Activated T-cell treated with anti-CD3 and anti-CD28 coated beads, Interleukin-2, amount 50 U/mL, for 24 hours (primary cell): ENCODE measurements at regions not wholly inside any gene's neighbourhood (a gene's known extent, or its start where the extent isn't known, plus 50 kb on each side); places are given as distances from the start of the nearest gene placed in this dataset.
"Not testable (repeated sequence)": the region's sequence is repeated elsewhere in the genome, so short reads cannot be mapped to it uniquely, and the experiment has no call there.

ENCODE experiments used
- DNase-seq: peaks from one replicate; pipeline ENCODE4 v3.0.0-alpha.2; 2020
- H3K27ac Mint-ChIP-seq: 2 replicates; pipeline ENCODE4 v1.8.0; 2020; ENCODE audit warnings: mild to moderate bottlenecking, mixed read lengths
- H3K27me3 Mint-ChIP-seq: 2 replicates; pipeline ENCODE4 v1.8.0; 2020; ENCODE audit warnings: mixed read lengths
- H3K36me3 Mint-ChIP-seq: 2 replicates; pipeline ENCODE4 v1.8.0; 2020; ENCODE audit warnings: low read depth, mixed read lengths
- H3K4me1 Mint-ChIP-seq: 2 replicates; pipeline ENCODE4 v1.8.0; 2020; ENCODE audit warnings: low read depth, mixed read lengths
- H3K4me3 Mint-ChIP-seq: 2 replicates; pipeline ENCODE4 v1.8.0; 2020; ENCODE audit warnings: mild to moderate bottlenecking, moderate library complexity, mixed read lengths
- H3K9me3 Mint-ChIP-seq: 2 replicates; pipeline ENCODE4 v1.8.0; 2020; ENCODE audit warnings: mixed read lengths

DNA sequence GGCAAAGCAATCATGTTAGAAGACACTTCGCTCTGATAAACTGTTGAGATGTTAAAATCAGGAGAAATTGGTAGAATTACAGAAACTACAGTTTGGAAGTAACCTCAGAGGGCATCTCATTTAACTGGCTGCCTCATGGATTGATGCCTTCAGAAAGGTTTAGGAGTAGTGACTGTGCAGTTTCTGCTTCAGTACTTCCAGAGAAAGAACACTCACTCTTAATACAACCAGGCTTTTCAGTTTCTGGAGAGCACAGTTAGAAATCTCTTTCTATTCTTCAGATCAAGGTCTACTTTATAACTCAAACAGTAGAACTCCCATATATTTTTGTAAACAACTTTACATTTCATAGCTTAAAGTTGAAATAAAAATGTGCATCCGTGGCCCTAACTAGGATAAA is 1358.9 kb upstream of the LRRTM3 start:
- peaks cover 5% of the 10 kb centered on the region for H3K27me3 Mint-ChIP-seq
- H3K27ac Mint-ChIP-seq = no peak overlapping the region
- H3K4me3 Mint-ChIP-seq = no peak overlapping the region
- H3K36me3 Mint-ChIP-seq = no peaks in the 10 kb centered on the region
- H3K9me3 Mint-ChIP-seq = no peaks in the 10 kb centered on the region
- no peak for DNase-seq
- H3K4me1 Mint-ChIP-seq = no peaks in the 10 kb centered on the region

DNA sequence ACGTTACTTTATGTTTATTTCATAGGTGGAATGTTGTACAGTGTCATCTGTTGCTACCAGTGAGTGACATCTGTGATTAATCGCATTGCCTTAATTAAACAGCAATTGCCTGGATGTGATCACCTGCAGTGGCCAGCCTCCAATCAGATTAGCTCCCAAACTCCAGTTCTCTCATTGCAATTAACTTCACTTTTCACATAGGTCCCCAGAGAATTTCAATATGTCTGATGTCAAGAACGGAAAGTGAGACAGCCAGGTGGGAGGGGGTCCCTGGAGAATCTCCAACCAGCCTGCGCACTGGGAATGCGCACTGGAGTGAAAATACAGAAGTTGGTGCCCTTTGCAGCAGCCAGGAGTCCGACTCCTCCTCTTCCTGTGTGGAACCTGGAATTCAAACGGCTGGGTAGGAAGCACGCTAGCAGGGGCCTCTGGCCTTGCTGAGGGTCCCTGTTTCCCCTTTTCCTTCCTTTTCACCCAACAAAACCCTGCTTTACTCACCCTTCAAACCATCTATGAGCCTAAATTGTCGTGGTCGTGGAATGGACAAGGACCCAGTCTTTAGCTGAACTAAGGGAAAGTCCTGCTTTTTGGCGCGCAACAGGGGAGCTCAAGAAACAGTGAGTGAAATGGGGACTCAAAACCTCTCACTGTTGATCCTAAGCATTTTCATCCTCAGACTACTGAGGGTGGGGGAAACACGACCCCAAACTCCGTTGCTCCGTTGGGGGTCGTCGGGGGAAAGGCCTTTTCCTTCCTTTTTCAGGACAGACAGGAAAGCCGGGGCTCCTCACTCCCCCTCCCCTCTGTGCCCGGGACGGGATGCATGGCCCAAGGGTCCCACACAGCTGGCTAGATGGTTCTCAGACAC is 1355.5 kb upstream of the LRRTM3 start:
- no peaks in the 10 kb centered on the region for H3K36me3 Mint-ChIP-seq
- H3K4me3 Mint-ChIP-seq = no peak overlapping the region
- H3K4me1 Mint-ChIP-seq = no peaks in the 10 kb centered on the region
- peaks cover 3% of the 10 kb centered on the region for H3K9me3 Mint-ChIP-seq
- no peak for DNase-seq
- peaks cover 5% of the 10 kb centered on the region for H3K27me3 Mint-ChIP-seq
- H3K27ac Mint-ChIP-seq = no peak overlapping the region

DNA sequence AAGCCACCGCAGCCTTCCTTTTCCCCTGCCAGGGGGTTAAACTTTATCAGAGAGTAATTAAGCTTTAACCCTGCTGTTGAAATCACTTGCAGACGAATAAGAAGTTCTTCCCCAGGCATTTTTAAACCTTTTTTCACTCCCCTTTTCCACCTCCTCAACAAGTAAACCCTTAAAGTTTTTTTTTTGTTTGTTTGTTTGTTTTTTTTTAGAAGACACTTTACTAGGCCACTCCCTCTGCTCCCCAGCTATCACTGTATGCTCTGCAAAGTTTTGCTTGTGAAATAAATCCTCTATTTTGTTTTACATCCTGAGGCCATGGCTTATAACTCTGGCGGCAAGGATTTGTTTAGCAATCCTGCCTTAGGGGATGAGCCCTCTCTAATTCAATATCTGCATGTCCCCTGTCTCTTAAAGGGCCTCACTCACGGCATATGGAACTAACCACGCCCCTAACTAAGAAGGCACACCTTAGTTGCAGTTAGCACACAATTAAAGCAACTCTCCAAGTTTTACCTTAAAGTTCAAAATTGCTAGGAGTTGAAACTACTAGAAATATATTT is 1354.7 kb upstream of the LRRTM3 start:
- Mint-ChIP-seq H3K4me3 (no peak overlapping the region), H3K27ac (no peak overlapping the region), H3K27me3 (peaks cover 5% of the 10 kb centered on the region), H3K36me3 (no peaks in the 10 kb centered on the region), H3K4me1 (no peaks in the 10 kb centered on the region), H3K9me3 (peaks cover 3% of the 10 kb centered on the region)
- no peak for DNase-seq

DNA sequence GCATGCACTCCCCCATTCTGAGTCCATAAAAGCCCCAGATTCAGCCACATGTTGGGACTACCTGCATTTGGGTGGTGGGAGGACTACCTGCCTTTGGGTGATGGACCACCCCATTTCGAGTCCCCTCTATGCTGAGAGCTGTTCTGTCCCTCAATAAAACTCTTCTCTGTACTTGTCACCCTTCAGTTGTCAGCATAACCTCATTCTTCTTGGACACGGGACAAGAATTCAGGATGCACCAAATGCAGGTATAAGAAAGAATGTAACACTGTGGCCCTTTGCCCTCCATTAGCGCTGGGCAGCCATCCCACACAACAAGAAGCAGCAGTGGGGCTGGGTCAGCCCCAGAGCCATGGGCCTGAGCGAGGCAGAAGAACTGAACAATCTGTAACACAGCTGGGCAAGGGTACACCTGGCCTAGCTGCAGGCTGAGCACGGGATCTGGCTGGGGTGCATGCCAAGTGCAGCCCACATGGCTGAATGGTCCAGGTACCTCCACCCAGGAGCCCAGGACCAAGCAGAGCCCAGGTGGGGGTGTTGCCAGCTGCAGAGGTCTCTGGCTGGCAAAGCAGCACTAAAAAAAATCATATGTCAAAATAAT is 1344.3 kb upstream of the LRRTM3 start:
- no peak overlapping the region for H3K27ac Mint-ChIP-seq
- no peak overlapping the region for H3K4me3 Mint-ChIP-seq
- no peak for DNase-seq
- no peaks in the 10 kb centered on the region for H3K36me3 Mint-ChIP-seq
- H3K4me1 Mint-ChIP-seq = no peaks in the 10 kb centered on the region
- no peaks in the 10 kb centered on the region for H3K27me3 Mint-ChIP-seq
- H3K9me3 Mint-ChIP-seq = peaks cover 18% of the 10 kb centered on the region

DNA sequence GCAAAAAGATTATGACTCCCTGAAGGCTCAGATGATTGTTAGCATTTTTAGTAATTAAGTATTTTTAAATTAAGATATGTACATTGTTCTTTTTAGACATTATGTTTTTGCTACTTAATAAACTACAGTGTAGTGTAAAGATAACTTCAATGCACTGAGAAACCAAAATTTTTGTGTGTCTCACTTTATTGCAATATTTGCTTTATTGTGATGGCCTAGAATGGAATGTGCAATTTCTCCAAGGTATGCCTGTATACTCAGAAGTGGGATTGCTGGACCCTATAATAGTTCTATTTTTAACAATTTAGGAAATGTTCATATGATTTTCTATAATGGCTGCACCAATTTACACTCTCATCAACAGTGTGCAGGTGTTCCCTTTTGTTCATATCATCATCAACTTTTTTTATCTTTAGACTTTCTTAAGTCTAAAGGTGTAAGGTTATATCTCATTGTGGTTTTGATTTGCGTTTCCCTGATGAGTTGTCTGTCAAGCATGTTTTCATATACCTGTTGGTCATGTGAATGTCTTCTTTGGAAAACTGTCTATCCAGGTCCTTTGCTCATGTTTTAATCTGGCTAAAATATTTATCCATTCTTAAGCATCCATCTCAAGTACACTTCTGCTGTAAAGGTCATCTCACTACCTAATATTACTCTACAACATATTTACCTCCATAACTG is 1323.5 kb upstream of the LRRTM3 start:
- no peak for DNase-seq
- no peak overlapping the region for H3K27ac Mint-ChIP-seq
- H3K4me3 Mint-ChIP-seq = no peak overlapping the region
- no peaks in the 10 kb centered on the region for H3K4me1 Mint-ChIP-seq
- H3K36me3 Mint-ChIP-seq = no peaks in the 10 kb centered on the region
- peaks cover 6% of the 10 kb centered on the region for H3K9me3 Mint-ChIP-seq
- no peaks in the 10 kb centered on the region for H3K27me3 Mint-ChIP-seq

DNA sequence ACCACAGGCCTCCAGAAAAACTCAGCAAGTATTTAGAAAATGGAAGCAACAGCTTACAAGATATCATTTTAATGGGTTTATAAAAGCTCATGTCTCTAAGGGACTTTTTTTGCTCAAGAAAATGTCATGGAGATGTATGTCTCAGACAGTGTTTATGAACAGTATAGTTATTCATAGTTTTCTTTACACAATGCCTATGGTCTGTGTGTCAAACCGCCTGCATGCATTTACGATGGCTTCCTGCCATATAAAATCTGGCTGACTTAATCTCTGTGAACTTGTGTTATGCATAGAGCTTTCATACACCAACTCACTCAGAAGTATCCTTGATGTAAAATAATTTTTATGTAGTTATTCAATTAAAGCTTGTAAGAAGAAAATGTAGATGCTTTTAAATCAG is 1314.2 kb upstream of the LRRTM3 start:
- Mint-ChIP-seq H3K4me3 (no peak overlapping the region), H3K9me3 (peaks cover 9% of the 10 kb centered on the region), H3K36me3 (no peaks in the 10 kb centered on the region), H3K27me3 (no peaks in the 10 kb centered on the region), H3K27ac (no peak overlapping the region), H3K4me1 (no peaks in the 10 kb centered on the region)
- no peak for DNase-seq

DNA sequence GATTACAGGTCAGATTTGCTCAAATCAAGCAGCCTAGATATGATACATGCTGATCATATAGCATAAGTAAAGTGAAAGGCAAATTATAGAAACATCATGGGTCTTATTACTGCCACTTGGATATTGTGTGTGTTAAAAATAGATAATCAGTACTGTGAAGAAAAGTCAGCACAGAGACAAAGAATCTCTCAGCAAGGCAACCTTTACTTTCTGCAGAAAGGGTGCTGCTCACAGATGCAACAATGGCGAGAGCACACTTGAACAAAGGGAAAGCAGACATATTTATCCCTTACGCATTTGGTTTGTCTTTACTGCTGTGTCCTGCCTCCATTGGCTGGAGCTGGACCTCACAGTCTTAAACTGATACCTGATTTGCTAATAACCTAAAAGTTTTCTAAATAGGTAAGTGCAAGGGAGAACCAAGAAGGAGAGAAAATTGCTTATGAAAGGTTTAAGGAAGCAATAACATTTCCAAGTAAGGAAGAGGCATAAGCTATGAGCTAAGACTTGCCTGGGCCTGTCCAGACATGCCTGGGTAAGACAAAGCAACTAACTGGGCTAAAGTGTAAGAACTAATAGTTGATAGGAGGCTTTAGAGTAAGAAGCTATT is 1310.8 kb upstream of the LRRTM3 start:
- DNase-seq = no peak
- no peaks in the 10 kb centered on the region for H3K4me1 Mint-ChIP-seq
- no peak overlapping the region for H3K27ac Mint-ChIP-seq
- H3K27me3 Mint-ChIP-seq = no peaks in the 10 kb centered on the region
- H3K4me3 Mint-ChIP-seq = no peak overlapping the region
- peaks cover 11% of the 10 kb centered on the region for H3K9me3 Mint-ChIP-seq
- no peaks in the 10 kb centered on the region for H3K36me3 Mint-ChIP-seq

DNA sequence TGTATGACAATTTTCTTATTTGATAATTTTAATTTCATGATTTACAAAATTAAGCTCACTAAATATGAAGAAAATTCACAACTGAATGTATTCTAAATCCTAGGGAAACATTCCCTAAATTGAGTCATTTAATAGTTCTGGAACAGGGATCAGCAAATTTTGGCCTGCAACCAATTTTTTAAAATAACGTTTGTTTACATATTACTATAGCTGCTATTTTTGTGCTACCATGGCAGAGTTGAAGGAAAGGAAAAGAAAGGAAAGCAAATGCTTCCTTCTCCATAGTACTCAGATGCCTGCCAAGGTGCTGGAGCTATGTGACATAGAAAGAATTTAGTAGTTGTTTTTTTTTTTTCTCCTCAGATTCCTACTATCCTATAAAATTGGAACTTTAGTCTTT is 1307.7 kb upstream of the LRRTM3 start:
- DNase-seq = no peak
- Mint-ChIP-seq H3K4me1 (no peaks in the 10 kb centered on the region), H3K4me3 (no peak overlapping the region), H3K9me3 (peaks cover 16% of the 10 kb centered on the region), H3K36me3 (no peaks in the 10 kb centered on the region), H3K27me3 (no peaks in the 10 kb centered on the region), H3K27ac (no peak overlapping the region)

DNA sequence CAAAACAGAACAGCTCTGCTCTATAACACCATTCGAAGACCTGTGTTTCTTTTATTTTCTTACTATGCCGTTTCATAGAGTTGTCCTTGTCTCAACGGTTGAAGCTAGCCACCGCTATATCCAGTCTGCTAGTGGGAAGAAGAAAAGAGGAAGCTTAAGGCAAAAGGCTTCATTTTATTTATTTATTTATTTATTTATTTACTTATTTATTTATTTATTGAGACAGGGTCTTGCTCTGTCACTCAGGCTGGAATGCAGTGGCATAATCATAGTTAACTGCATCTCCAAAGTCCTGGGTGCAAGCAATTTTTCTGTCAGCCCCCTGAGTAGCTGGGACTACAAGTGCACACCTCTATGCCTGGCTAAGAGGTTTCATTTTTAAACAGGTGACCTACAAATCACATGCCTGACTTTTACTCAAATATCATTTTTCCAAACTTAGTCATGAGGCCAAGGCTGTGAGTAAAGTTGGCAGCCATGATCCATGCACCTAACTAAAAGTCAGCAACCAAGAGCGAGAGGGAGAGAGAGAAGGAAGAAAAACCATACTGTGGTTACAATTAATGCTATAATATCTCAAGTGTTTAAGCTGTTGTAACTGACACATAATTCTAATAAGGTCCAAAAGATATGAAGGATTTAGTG is 1305.3 kb upstream of the LRRTM3 start:
- no peak for DNase-seq
- Mint-ChIP-seq H3K27ac (no peak overlapping the region), H3K9me3 (peaks cover 8% of the 10 kb centered on the region), H3K36me3 (no peaks in the 10 kb centered on the region), H3K4me3 (no peak overlapping the region), H3K27me3 (no peaks in the 10 kb centered on the region), H3K4me1 (no peaks in the 10 kb centered on the region)

DNA sequence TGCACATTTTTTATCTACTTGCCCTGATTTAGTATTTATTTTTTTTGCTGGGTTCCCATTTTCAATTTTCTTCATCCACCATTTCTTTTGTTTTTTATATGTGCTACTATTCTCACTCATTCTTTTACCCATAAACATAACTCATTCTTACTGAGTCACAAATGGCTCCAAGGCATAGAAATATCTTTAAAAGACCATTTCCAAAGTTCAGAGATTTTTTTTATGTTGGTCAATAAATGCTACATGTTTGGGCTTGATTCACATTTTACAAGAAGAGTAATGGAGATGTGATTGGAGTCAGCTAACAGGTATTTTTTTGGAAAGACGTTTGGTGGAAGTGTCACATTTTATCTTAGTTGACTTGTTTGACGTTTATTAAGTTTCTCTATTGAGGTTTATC is 1303.2 kb upstream of the LRRTM3 start:
- Mint-ChIP-seq H3K27me3 (no peaks in the 10 kb centered on the region), H3K4me3 (no peak overlapping the region), H3K36me3 (no peaks in the 10 kb centered on the region), H3K4me1 (no peaks in the 10 kb centered on the region), H3K27ac (no peak overlapping the region), H3K9me3 (peaks cover 8% of the 10 kb centered on the region)
- DNase-seq = no peak

DNA sequence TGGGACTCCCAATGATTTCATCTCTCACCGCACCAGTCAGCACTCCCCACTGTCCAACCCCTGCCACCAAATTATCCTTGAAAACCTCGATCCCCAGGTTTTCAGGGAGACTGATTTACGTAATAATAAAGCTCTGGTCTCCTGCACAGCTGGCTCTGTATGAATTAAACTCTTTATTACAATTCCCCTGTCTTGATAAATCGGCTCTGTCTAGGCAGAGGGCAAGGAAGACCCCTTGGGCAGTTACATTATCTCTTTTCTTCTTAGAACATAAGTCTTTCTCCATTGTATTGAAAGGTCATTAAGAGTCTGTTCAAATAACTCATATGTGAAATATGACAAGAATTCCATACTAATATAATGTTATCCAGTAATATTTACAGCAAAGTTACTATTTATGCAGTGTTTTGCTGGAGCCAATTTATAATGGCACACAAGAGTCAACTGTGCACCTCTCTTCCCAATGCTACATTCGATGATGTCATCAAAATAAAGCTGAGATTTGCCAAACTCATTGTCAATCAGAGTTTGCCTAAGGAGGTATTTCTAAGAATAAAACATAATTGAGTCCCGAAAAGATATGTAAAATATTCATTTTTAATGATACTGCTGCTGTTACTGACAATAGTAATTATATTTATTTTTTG is 1297.2 kb upstream of the LRRTM3 start:
- Mint-ChIP-seq H3K9me3 (peaks cover 11% of the 10 kb centered on the region), H3K4me3 (no peak overlapping the region), H3K27ac (no peak overlapping the region), H3K27me3 (no peaks in the 10 kb centered on the region), H3K4me1 (no peaks in the 10 kb centered on the region), H3K36me3 (no peaks in the 10 kb centered on the region)
- no peak for DNase-seq

DNA sequence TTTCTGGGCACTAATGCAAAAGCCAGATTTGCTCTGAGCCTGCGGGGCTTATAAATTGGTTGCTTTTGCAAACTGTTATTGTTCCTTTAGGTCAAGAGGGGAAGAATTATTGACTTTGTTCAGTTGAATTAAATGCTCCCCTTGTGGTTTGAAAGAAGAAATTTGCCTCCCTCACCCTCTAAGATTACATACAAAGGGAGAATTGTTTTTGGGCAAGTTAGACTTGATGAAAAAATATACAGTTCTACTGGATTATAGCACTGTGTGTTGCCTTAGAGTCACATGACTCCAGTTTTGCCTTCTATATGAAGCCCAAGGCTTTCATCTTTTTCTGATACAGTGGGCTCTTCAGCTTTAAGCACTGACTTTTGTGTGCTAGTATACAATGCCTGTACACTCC is 1265.8 kb upstream of the LRRTM3 start:
- Mint-ChIP-seq H3K27me3 (no peaks in the 10 kb centered on the region), H3K36me3 (no peaks in the 10 kb centered on the region), H3K4me1 (no peaks in the 10 kb centered on the region), H3K27ac (no peak overlapping the region), H3K4me3 (no peak overlapping the region), H3K9me3 (peaks cover 10% of the 10 kb centered on the region)
- DNase-seq = no peak

DNA sequence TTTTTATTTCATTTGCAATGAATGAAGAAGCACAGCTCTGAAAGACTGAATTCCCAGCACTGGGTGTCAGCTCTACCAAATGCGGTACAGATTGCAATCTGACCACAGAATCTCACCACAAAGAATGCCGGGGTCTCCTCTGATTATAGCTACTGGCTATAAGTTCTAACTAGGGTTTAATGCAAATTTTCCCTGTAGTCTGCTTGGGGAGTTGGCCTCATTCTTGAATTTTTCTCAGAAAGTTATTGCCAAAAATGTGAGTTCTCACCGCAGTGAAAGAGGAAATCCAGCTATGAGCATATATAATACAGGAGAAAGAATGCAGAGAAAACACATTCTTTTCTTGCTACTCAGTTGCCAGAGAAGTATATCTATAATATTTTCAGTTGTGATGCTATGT is 1255.7 kb upstream of the LRRTM3 start:
- no peak for DNase-seq
- Mint-ChIP-seq H3K9me3 (peaks cover 4% of the 10 kb centered on the region), H3K4me1 (no peaks in the 10 kb centered on the region), H3K36me3 (no peaks in the 10 kb centered on the region), H3K4me3 (no peak overlapping the region), H3K27me3 (no peaks in the 10 kb centered on the region), H3K27ac (no peak overlapping the region)

DNA sequence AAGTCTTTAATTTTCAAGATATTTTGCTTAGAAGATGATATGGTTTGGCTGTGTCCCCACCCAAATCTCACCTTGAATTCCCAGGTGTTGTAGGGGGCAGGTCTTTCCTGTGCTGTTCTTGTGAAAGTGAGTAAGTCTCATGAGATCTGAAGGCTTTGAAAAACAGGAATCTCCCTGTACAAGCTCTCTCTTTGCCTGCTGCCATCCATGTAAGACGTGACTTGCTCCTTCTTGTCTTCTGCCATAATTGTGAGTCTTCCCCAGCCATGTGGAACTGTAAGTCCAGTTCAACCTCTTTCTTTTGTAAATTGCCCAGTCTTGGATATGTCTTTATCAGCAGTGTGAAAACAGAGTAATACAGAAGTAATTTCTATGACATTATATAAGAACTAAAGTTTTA is 1255.2 kb upstream of the LRRTM3 start:
- not testable (repeated sequence) for H3K27me3 Mint-ChIP-seq, H3K4me3 Mint-ChIP-seq, H3K9me3 Mint-ChIP-seq, H3K4me1 Mint-ChIP-seq, H3K27ac Mint-ChIP-seq, DNase-seq, H3K36me3 Mint-ChIP-seq
